GM21717 (cell line): ENCODE measurements at regions not wholly inside any gene's neighbourhood (a gene's known extent, or its start where the extent isn't known, plus 50 kb on each side); places are given as distances from the start of the nearest gene placed in this dataset.

ENCODE experiments used
- ATAC-seq: cut with Tn5 transposase; IDR thresholded peaks from one replicate; pipeline ENCODE4 v1.9.1; 2021; ENCODE audit warnings: mild to moderate bottlenecking, moderate library complexity; ENCODE audit not compliant: unreplicated experiment

DNA sequence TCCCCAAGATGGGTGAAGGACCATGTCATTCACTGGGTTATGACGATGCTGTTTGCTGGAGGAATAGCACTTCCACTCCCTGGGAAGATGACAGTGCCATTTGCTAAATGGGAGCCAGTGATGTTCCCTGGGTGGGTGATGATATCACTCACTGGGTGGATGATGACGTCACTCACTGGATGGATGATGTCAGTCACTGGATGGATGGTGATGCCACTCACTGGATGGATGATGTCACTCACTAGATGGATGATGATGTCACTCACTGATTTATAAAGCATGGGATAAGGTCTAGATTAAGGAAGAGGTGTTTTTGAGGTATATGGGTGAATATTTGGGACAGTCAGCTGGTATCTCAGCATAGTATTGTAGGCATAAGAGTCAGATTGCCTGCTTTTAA, 457.2 kb downstream of the AJAP1 start:
- no peak for ATAC-seq

DNA sequence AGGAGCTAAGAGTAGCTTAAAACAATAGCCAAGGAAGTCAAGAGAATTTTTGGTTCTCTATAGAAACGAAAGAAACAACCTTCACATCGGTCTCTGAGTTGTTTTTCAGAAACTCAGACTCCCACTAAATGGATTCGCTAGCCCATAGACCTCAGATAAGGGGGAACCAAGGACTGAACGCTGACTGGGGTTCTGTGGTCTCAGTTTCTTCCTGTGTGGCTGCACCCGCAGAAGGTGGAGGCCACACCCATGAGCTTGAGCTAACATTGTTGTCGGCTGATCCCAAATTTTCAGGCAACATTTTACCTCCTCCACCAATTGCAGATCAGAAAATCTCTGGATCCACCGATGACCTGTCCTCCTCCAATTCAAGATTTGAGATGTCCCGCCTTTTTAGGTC, 456.1 kb downstream of the AJAP1 start:
- no peak for ATAC-seq

DNA sequence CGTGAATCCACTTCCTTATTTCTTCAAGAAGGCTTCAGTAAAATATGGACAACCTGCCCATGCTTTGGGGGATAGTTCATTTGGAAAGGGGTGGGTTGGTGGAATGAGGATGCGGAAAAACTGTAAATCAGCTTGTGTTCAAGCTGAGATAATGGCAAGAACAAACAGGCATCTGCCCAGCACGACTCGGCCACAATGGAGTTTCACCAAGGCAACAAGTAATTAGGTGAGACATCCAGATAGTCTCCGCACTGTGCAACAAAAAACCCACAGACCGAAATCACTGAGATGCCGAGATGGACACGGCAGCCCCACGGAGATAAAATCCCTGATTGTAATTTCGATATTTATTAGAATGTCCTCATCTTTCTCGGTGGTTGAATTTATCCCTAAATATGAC, 455.2 kb downstream of the AJAP1 start:
- ATAC-seq = no peak

DNA sequence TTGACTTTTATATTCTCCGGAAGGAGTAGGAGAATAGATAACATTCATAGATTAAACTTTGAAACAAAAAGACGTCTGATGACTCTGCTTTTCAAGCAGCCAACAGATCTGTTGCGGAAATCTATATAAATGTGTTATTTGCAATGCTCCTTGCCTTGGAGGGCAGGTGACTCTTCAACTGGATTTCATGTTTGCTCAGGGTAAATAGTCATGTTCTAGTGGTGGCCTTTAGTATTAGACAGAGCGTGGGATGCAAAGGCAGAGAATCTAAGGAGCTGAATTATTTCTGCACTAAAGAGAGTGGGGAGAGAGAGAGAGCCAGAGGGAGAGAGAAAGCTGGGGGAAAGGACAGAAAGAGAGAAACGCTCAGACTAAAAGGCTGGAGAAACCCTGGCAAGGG, 454.3 kb downstream of the AJAP1 start:
- ATAC-seq = no peak

DNA sequence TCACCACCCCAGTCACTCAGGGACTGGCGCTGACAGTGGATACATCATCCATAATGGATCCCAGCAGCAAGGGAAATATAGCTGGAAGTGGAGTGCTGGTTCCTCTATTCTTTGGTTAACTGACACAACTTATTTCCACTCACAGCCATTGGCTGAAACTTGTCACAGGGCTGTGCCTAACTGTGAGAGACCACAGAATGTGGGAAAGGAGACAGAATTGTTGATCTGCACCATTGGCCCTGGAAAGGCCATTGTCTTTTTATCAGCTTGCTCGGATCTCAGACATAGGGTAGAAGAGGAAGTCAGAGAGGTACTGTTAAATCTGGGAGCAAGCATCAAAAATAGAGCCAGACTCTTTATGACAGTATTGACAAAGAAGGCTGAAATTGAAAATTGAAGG, 451.3 kb downstream of the AJAP1 start:
- ATAC-seq = no peak

DNA sequence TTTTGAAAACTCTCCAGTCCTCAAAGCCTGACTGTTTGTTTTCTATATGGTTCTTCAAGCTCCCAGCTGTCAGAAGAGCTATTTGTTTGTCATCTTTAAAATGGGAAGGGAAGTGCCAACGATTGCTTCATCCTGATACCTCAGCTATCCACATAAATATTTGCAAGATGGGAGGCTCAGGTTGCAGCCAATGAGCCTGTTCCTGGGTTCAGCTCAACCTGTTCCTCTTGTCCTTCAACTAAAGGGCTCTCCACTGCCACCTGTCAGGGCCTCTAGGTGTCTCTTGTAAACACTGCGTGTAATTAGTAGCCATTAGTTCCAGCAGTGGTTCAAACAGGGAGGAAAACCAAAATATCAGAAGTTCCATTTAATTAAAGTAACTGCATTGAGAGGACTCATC, 445.1 kb downstream of the AJAP1 start:
- no peak for ATAC-seq

DNA sequence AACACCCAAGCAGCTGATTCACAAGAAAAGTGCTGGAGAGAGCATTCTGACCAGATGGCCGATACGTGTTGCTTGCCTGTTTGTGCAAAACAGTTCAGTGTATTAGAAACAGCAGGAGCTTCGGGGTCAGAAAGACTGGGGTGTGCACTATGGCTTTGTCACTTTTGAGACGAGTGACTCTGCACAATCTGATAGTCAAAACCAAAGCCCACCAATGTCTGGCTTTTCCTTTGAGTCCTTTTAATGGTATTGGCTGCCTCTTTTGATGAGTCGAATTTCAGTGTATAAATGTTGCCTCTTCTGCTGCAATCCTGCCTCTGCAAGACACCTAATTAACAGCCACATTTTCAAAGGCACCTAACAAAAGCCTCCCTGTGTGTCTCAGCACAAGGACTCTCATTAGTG, 444.6 kb downstream of the AJAP1 start:
- ATAC-seq = no peak

DNA sequence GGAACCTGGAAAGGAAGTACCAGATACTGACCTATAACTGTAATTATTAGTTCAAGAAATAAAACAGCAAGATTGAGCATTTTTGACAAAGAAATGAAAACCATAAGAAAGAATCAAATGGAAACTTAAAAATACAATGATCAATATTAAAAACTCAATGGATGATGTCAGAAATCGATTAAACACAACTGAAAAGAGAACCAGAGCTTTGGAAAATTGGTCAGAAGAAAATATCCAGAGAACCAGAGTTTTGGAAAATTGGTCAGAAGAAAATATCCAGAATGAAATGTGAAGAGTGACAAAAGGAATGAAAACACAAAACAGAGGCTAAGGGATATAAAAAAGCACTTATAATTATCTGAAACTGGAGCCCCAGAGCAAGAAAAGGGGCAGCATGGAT, 438.6 kb downstream of the AJAP1 start:
- ATAC-seq = no peak

DNA sequence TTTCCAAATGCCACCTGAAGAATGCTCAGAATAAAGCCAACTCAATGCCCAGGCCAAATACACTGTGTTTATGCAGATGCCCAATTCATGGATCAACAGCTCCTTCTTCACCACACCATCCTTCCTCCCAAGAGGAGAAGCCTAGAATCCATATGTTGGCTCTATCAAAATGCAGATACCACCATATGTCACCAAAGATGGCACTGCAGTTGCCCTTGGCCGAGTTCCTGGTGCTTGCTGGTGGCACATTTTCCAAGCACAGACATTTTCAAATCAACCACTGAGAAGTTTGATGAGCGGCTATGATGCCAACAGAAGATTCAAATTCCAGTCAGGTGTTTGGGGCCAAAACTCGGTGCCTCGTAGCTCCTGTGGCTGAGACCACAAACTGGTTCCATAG, 430.3 kb downstream of the AJAP1 start:
- no peak for ATAC-seq

DNA sequence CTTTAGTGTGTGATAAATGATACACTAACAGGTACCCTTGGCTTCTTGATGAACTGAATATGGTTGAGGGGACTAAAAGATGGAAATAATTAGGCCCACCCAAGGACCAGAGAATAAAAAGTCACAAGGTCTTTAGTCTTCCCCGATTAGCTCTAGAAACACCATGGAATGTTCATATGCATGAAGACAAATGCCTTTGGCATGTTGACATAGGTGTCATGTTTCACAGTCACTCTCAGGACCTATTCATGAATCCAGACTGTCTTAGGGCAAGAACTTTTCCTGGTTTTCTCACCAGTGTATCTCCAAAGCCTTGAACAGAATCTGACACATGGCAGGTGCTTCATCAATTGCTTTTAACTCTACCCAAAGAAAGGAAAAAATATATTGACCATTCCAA, 412.8 kb downstream of the AJAP1 start:
- no peak for ATAC-seq

DNA sequence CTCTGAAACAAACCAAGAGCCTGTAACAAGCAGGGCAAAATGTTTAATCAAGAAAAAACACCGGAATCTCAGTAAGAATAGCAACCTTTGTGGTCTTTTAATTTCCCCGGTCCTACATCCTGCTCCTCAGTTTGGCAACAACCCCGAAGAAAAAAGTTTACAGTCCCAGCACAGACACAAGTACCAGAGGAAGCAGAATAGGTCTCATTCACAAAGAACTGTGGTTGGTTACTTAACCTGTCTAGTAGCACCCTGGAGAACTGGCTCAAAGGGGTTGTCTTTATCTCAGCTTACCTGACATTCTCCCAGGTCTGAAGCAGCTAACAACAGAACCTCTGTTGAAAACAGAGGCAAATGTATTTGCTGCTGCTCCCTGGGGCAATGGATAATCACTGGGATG, 399.3 kb downstream of the AJAP1 start:
- ATAC-seq = no peak

DNA sequence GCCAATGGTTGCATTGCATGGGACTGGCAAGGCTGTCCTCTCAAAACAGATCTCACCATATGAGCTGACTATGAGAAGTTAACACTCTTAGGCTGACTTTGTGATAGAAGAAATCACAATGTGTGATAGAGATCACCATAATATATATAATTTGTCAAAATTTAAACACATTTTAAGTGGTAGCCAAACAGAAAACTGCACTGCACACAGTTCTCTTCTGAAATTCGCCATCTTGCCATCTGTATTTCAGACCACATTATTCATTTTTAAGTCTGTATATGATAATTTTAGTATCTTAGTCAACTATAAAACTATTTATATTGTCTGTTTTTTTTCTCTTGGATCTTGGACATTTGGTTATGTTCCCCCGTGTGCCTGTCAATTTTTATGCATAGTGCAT, 374.7 kb downstream of the AJAP1 start:
- ATAC-seq = no peak

DNA sequence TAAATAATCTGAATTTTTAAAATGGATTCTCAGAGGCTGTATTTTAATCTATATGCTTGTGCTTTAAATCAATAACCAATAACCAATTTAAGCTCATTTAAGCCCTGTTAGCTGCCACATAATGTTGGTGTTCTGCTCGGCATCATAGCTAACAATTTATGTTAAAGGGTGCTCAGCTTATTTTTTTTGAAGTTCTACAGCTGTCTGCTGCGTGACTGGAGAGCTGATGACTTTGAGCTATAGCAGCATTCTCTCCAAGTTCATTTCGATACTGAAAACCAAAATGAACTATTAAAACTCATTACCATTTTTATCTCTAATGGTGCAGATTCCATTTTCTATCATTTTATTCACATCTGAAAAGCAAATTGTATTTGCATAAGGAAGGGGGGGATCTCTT, 357.8 kb downstream of the AJAP1 start:
- ATAC-seq = no peak

DNA sequence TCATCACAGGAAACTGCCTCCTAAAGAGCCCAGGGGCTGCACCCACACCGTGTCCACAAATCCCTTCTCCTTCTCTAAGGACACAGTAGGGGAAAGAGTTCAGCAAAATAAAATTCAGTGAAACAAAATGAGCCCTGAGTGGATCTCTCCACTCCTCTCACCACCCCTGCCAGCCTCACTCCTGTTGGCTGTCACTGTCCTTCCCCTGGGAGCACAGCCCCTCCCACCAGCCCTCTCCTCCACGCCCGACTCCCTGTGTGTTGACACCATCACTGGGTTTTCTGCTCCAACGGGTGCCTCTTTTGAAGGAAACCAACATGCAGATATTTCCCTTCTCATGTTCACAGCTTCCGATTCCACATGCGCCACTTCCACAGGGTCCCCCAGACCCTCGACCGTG, 356.2 kb downstream of the AJAP1 start:
- no peak for ATAC-seq

DNA sequence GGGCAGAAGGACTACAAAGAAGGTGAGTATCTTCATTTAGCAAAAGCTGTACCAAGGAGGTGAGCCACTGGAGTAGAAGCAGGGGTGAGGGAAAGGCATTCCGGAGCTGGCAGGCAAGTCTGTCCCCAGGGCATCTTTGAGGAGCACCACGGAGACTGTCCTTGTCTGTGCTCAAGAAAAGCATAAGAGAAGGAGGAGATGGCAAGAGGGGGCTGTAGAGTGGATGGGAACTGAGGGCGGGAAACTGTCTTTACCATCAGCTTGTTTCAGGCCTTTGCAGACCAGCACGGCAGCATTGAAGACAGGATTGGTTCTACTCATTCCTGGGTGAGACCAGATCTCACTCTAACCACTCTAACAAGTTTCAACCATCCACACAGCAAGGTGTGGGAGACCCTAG, 355.8 kb downstream of the AJAP1 start:
- no peak for ATAC-seq

DNA sequence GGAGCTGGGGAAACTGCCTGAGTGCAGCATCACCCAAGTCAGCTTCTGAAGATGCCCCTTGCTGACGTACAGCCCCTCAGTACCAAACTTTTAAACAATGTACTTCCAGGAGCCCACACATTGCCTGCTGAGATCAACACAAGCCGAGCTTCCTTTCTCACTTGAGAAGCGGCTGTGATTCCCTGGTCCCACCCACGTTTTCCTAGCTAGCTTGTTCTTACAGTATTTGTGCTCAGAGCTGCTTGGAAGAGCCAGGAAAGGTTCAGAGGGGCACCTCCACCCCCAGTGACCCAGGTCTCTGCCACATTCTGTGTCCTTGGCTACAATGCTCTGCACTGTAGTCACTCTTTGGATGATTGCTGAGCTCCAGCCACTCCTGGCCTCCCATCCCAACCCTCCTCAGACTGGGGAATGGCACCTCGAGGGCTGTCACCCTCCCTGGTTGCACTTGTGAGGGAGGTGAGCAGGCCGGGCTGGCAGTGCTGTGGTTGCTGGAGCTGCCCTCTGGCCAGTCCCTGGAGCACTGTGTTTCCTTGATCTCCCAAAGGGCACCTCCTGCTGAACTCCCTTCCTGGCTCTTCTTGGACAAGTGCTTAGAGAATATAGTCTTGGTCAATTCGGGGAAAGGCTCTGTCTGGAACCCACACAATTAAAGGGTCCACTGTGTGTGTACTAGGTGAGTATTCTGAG, 355.1 kb downstream of the AJAP1 start:
- no peak for ATAC-seq

DNA sequence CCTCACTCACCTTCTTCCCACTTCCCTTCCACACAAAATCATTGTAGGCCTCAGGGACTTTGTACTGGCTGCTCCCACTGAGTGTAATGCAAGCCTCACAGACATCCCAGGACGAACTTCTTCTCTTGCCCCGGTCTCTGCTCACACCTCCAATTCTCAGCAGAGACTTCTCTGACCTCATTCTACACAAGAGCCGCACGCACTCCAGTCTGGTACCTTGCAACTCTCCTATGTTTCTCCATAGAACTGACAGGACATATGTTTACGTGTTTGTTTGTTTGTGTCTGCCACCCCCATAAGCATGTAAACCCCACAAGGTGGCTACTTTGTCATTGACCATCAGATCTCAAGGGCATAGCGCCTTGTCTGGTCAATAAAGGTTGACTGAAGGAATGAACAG, 350.8 kb downstream of the AJAP1 start:
- no peak for ATAC-seq

DNA sequence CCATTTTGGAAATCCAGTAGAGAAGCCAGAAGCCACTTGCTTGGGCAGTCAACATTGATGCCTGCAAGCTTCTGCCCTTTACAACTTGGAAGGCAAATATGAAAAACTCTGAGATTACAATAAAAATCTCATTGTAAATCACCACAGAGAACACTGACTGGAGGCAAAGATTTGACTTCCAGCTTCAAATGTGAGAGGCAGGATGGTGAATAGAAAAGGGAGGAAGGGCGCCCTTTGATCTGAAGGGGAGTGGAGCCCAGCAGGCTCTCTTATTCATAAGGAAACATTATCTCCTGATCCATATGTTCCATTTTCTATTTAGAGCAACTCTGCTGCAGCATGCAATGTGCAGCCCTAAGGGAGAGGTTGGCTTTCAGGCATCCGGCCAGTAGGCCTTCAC, 348.3 kb downstream of the AJAP1 start:
- ATAC-seq = no peak

DNA sequence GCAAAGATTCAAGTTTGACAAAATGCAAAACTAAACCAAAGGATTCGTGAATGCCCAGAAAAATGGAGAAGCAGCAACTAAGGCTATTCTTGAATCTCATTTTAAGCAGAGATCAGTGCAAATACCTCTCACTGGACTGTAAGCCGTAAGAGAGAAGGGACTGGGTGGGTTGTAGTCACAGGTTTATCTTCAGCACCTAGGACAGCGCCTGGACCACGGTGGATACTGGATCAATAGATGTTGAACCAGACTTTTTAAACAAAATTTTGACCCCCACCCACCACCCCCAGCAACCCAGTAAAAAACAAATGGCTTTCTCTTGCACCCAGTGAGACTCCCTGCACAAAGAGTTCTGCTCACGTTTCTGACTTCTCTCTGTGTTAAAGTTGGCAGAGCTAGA, 347.1 kb downstream of the AJAP1 start:
- ATAC-seq = no peak

DNA sequence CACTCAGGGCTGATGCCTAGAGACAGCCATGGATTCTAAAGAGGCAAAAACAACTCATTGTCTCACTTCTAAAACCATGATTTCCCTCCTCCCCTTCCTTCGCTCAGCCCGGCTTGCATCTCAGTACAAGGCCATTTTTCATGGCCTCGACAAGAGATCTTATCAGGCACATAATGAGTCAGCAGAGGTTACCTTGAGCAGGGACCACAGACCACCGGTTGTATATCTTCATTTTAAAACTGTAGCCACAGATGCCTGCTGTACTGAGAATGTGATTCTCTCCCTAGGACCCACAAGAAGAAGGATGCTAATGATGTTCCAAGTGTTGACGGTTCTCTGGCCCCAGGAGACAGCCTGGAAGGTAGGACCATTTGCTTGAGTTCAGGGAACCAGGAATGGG, 331.9 kb downstream of the AJAP1 start:
- ATAC-seq = no peak

DNA sequence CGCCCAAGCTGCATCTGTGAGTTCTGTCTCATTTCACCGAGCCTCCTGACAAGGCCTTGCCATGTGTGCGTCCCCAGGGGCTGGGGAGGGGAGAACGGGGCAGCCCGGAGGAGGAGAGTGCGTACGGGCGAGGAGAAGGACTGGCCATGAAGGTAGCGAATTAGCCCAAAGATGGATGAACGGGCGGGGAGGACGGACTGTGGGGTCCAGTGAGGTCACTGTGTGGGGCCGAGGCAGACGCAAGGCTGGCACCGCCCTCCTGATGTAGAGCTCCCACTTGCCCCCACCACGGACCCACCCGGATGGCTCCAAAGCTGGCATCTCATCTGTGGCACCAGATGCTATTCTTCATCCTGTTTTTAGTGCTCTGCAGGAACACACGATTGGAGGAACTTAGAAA, 330.4 kb downstream of the AJAP1 start:
- ATAC-seq = no peak

DNA sequence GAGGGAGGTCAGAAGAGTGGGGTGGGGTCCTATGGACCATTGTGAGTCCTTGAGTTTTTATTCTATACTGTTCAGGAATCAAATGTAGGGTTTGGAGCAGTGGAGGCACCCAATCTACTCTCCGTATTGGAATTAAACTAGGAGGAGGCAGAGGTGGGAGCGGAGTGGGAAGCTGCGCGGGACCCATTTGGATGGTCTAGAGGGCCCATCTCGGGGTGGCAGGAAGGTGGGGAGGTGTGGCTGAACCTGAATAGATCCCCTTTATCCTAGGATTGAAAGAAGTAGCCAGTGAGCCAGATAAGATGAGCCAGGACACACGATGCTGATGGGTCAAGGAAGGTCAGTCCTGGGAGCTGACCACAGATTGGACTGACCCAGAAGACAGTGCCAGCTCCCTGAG, 325.8 kb downstream of the AJAP1 start:
- ATAC-seq = no peak

DNA sequence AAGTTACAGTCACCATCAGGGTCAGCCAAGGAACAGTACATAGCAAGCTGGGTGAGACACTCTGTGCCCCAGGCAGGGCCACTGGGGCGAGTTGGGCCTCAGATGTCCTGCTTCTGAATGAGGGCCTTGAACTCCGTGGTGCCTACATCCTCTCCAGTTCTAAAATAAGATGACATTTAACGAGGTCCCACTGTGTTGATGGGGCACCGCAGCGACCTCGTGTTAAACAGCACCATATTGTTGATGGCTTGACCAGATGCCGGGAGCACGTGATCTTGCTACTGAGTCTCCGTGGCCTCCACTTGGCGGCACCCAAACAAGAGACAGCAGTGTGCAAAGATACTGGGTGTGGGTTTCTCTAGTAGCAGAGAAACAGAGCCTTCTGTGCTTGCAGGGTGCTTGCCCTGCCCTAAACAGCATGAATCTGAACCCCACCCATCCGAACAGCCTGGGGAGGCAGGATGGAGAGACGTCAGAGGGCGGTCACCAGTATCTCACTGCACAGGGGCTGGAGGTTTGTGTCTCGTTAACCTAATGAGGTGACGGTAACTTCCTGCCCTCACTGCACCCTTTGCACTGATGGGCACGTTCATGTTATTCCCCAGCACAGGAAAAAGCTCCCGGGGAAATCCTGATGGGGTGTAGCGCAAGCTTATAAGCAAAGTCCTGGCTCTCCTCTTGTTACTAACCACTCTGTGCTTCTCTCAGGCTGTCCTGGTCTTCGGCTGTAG, 324.4 kb downstream of the AJAP1 start:
- no peak for ATAC-seq
